ENCODE measurements at regions not wholly inside any gene's neighbourhood (a gene's known extent, or its start where the extent isn't known, plus 50 kb on each side); places are given as distances from the start of the nearest gene placed in this dataset.
"Not testable (repeated sequence)": the region's sequence is repeated elsewhere in the genome, so short reads cannot be mapped to it uniquely, and the experiment has no call there.

DNA sequence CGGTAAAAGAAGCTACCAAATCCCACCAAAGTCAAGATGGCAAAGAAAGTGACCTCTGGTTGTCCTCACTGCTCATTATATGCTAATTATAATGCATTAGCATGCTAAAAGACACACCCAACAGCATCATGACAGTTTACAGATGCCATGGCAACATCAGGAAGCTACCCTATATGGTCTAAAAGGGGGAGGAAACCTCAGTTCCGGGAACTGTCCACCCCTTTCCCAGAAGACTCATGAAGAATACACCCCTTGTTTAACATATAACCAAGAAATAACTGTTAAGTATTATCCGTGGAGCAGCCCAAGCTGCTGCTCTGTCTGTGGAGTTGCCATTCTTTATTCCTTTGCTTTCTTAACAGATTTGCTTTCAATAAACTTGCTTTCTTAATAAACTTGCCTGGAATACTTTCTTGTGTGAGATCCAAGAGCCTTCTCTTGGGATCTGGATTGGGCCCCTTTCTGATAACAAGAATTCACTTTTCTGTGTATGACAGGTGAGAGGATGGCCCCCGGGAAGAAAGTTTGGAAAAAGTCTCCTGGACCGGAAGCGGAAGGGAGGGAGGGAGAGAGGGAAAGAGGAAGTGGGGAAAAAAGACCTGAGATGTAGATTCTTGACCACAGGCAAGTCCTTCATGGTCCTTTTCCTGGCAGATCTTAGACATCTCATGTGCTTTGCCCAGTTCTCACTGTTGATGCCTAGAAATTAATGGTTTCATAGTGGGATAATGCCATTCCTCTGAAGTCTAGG, 146.7 kb upstream of the ID4 start:
- no peak for DNase-seq (ENCODE audit: low read depth, low spot score)
- no peak overlapping the region for H3K27ac ChIP-seq

DNA sequence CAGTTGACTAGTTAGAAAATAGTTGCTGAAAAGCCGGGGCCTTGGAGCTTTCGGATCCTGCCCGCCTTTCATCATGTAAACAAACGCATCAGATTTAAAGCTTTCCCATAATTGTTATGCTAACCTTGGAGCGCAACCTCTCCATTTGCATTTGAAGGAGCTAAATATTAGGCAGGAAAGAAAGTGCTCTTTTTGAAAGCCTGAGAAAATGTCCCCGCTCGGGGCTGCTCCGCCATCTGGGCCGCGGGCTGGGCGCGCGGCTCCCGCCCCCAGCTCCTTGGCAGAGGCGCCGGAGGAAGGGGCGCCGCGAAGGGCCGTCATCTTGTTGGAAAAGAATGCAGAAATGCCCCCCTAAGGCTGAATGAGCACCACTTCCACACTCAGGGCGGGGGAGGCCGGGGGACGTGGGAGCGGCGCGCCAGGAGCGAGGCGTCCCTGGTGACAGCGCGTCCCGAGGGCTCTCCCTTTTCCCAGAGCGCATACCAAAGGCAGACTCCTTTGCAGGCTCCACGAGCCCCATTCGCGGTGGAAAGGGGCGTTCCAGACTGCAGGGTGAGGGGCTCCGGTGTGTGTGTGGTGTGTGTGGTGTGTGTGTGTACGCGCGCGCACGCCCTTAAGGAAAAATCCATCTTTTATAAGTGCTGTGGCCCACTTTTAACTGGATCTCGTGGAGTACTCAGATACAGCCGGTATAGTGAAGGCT, 145.6 kb upstream of the ID4 start:
- H3K27ac ChIP-seq: no peak overlapping the region
- DNase-seq (ENCODE audit: low read depth, low spot score): no peak

DNA sequence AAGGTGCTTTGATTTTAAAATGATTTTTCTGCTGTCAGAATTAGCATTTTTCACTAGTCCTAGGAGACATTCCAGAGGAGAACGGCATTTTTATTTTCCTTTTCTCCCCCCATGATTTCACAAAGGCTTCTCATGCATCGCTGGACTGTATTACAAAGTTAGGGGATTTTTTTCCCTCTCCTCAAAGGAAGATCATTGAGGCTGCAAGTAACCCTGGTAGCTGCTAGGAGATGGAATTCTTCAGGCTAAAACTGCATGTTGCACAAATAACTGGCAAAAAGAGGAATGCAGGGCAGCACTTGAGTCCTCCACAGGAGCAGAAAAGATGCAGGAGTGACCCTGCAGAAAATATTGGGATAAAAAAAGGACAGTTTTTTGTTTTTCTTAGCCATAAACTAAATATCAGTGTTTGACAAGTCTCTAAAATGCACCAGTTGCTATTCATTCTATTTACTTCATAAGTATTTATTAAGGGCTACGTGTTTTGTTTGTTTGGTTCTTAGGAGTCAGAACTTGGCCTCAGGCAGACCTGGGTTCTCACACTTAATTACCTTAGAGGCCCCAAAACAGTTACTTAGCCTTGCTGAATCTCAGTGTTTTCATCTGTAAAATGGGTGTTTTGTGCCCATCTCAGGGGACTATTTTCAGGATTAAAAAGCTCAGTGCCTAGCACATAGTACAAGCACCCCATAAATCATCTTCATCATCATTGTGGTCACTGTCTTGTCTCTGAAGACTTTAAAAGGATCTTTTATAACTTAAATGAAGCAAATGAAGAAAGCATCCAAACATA, 144.5 kb upstream of the ID4 start:
- H3K27ac ChIP-seq: no peak overlapping the region
- DNase-seq (ENCODE audit: low read depth, low spot score): no peak

DNA sequence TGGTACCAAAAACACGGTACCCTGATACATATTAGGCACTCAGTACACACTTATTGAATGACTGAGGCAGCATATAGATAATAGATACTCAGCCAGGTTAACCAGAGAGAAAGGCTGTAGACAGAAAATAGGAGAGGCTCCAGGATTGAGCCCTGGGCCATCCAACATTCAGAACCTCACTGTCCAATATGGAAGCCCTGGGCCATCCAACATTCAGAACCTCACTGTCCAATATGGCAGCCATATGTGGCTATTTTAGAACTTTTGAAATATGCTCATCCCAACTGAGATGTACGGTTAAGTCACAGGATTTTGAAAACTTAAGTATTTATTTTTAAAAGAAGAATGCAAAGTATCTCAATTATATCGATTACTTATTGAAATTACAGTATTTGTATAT, 142.5 kb upstream of the ID4 start:
- no peak overlapping the region for H3K27ac ChIP-seq
- no peak for DNase-seq (ENCODE audit: low read depth, low spot score)

DNA sequence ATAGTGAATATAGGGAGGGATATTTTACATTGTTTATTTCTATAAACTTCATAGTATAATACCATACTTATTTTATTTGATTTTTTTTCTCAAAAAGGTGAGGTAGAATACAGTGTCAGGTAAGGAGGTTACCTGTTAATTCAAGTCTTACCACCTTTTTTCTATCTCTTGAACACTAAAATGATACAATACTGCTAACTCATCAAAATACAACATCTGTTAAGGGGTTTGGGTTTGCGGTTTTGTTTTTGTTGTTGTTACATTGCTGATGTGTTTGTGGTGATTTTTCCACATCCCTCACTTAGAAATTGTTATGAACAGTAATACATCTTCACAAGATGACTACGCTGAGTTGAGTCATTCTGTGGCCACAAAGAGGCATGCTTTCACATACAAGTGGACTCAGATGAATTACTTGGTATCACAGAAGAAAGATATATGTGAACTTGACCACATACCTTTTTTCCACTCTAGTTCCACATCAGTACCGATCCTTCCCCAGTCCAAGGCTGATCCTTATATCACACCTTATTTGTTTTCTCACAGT, 139.4 kb upstream of the ID4 start:
- DNase-seq (ENCODE audit: low read depth, low spot score): peak; percentile 31
- H3K27ac ChIP-seq: no peak overlapping the region

DNA sequence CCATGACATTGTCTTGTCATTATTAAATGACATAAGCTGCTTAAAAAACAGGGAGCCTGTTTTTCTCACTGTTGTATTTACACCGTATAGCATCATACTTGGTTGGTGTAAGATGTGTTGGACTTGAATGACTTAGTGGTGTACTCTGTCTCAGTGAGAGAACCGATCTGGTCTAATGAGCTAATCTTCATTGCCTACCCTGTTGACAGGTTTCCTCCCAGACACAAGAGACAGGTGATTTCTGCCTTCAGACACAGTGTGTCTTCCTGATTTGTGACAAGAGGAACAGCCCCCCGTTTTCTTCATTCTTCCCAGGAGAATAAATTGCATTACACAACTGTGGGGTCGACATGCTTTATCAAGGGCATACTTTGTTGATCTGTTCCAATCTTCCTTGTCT, 137.2 kb upstream of the ID4 start:
- DNase-seq (ENCODE audit: low read depth, low spot score): no peak
- no peak overlapping the region for H3K27ac ChIP-seq

DNA sequence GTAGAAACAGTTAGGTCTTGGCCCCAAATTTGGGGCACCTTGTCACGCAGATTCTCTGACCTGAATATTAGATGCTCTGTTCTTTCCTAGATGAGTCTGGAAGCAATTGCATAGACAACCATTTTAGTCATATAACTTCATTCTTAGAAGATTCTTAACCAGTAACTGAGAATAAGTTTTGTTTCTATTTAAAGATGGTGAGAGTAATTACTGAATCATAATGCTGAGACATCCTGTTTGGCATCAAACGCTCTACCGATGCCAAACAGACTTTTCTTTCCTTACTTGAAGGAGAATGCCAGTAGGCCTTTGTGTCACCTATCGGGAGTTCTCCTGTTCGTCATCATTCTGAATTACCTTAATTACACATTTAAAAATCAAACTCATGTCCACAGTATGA, 131.6 kb upstream of the ID4 start:
- no peak overlapping the region for H3K27ac ChIP-seq
- no peak for DNase-seq (ENCODE audit: low read depth, low spot score)

DNA sequence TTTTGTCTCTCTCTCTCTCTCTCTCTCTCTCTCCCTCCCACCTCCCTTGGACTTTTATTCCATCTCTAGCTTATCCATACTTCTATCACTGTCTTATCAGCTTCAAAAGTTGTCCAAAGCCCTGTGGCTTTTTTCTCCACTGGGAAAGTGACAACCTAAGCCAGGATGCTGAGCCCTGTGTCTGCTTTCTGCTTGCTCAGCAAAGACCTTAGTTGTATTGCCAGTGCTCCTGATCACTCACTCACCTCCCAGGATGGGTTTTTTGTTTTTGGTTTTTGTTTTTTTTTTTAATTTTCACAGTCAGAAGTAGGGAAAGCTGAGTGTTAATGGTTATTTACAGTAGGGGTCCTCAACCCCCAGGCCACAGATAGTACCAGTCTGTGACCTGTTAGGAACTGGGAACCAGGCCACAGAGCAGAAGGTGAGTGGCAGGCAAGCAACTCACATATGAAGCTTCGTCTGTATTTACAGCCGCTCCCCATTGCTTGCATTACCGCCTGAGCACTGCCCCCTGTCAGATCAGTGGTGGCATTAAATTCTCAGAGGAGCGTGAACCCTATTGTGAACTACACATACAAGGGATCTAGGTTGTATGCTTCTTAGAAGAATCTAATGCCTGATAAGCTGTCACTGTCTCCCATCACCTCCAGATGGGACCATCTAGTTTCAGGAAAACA, 125.0 kb upstream of the ID4 start:
- no peak for DNase-seq (ENCODE audit: low read depth, low spot score)
- H3K27ac ChIP-seq: no peak overlapping the region

DNA sequence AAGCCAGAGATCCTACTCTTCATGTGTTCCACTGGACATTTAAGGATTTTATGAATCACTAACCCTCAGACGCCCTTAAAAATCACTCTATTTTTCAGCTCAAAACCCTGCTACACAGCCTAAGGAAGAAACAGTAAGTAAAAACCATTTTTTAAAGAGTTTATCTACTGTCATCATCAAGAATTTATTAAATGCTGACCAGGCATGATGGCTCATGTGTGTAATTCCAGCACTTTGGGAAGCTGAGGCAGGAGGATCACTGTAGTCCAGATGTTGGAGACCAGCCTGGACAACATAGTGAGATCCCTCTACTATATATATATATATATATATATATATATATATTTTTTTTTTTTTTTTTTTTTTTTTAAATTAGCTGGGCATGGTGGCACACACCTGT, 124.2 kb upstream of the ID4 start:
- no peak for DNase-seq (ENCODE audit: low read depth, low spot score)
- H3K27ac ChIP-seq: no peak overlapping the region

DNA sequence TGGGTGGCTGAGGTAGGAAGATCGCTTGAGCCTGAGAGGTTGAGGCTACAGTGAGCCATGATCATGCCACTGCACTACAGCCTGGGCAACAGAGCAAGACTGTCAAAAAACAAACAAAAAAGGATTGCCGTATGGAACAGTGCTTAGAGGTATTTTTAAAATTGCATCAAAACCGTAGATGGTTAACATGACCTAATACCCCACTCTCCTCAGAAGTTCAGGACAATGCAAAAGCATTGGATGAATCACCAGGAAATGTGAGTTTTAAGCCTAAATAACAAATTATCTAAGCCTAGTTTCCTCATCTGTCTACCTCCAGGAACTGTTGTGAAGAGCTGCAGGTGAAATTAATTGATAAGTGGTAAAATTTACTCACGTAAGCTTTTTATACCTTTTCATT, 123.8 kb upstream of the ID4 start:
- DNase-seq (ENCODE audit: low read depth, low spot score): no peak
- no peak overlapping the region for H3K27ac ChIP-seq

DNA sequence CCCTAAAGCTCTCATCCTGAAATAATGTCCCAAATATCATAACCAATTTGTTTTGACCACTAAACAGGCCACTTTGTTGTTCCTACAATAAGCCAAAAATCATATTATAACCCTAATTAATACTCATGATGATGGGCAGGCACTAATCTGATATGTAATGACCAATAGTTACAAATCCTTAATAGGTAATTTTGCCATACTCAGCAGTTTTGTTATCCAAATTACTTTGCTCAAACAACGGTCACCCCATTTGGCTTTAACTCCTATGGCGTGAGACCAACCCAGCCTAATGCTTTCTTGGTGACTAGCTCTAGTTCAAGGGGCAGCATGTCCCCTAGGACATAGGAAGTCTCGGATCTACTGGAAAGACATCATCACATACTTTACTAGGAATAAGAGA, 123.2 kb upstream of the ID4 start:
- DNase-seq (ENCODE audit: low read depth, low spot score): no peak
- H3K27ac ChIP-seq: no peak overlapping the region

DNA sequence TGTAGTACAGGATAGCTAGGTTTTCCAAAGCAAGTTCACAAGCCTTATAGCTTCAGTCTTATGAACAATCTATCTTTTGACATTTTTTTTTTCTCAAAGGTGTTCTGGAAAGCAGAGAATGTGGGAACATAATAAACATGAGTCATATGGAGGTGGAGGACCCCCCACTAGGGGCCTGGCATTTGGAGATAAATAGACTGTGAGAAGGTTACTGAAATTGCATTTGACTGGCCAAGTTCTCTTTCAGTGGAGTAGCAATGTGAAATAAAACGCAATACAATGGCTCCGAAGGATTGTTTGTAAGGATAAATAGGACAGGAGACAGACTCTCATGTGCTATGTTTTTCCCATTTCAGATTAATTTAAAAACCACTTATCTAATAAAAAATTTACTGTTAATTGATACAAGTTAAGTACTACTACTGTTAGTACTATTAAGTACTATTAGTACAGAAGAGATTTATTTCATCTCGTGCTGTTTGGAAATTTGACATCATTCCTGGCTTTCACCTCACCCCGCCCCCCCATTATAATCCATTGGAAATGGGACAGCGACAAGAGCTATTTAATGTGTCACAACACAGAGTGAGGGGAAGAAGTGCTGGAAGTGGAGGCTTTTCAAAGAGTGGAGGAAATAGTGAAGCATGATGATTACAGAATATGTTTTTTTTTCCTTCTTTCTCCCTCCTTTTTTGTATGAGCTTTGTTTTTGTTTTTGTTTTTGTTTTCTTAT, 122.6 kb upstream of the ID4 start:
- no peak overlapping the region for H3K27ac ChIP-seq
- no peak for DNase-seq (ENCODE audit: low read depth, low spot score)

DNA sequence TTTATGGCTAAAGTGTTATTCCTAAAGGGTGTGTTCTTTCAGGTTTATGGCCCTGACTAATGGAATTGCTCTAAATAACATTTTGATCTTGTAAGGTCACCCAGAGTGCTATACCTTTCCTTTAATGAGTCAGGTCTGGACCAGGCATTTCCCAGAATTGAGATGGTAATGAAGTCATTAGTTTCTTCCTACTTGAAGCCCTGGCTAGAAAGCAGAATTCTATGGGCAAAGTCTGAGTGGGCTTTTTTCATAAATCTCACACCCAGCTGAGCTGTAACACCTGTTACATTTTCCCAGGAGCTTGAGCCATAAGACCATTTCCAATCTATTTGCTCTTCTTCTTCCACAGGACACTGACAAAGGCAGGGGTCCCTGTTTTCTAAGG, 122.0 kb upstream of the ID4 start:
- no peak overlapping the region for H3K27ac ChIP-seq
- DNase-seq (ENCODE audit: low read depth, low spot score): peak; percentile 16

DNA sequence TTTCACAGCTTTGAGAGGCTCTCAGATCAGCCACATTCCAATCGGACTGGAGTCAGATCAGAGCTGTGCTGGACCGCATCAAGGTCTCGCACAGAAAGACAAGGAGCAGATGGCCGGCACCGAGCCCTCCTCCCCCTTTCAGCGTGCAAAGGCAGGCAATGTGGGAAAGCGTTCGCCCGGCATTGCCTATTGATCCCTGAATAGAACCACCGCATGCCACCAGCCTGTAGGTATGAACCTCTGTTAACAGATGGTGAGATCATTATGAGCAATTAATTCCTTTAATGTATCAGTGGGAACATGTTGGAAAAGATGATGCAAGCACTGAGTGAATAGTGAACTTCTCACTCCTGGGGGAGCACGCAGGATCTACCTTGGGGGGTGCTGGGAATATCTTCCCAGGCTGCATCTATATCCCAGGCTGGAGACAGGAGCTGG, 117.5 kb upstream of the ID4 start:
- DNase-seq (ENCODE audit: low read depth, low spot score): no peak
- no peak overlapping the region for H3K27ac ChIP-seq

DNA sequence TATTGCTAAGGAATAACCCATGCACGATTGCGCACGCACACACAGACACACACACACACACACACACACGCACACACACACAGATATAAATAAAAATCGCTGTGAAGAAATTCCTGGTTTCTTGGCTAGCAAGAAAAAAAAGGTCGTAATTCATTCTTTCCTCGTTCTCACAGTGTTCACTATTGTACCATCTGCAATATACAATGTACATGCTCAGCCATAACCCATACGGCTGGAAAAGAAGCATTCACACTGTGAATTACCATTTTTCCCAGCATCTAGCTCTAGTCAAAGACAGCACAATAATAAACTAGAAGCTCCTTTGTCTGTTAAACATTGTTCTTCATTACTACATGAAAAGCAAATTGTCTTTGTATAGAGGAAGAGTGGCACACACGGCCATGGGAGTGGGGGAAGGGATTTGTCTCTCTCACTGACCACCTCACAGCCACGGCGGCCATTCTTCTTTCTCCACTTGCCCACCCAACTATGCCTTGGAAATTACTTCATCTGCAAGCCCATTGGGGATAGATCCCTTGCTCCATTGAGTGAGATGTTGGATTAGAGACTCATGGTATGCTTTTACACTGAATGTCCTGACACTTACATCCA, 115.3 kb upstream of the ID4 start:
- no peak for DNase-seq (ENCODE audit: low read depth, low spot score)
- no peak overlapping the region for H3K27ac ChIP-seq

DNA sequence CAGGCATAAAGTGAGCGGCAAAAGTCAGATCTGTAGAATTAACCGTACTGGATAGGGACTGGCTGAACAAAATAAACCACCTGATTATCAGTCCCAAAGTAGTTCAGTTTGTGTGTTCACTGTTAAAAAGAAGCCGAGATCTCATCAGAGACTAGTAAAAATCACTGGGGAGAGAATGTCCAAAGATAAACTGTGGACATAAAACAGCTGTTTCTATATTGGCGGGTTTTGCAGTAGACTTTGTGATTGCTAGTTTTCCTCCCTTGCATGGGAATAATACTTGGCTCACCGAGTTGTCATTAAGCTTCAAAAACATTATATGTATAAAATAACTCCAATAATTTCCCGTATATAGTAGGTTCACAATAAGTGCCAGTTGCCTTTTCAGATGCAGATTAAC, 114.2 kb upstream of the ID4 start:
- no peak overlapping the region for H3K27ac ChIP-seq
- DNase-seq (ENCODE audit: low read depth, low spot score): no peak

DNA sequence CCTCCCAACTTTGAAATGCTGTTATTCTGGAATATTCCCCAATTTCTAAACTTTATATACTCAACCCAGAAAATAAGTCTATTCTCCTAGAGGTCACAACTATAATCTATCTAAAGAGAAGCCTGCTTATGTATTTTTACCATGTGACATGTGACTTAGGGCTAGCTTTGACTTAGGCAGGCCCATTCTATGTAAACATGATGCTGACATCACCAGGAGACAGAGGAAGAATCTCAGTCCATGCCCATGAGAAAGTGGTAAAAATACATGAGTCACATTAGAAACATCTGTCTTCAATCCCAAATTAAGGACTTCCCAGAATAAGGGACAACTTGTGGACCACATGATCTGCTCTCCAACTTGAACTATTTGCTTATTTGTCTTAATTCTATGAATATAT, 113.6 kb upstream of the ID4 start:
- DNase-seq (ENCODE audit: low read depth, low spot score): no peak
- no peak overlapping the region for H3K27ac ChIP-seq

DNA sequence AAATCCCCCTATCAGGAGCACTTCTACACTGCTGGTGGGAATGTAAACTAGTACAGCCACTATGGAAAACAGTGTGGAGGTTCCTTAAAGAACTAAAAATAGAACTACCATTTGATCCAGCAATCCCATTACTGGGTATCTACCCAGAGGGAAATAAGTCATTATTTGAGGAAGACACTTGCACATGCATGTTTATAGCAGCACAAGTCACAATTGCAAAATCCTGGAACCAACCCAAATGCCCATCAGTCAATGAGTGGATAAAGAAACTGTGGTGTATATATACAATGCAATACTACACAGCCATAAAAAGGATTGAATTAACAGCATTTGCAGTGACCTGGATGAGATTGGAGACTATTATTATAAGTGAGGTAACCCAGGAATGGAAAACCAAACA, 111.7 kb upstream of the ID4 start:
- H3K27ac ChIP-seq; DNase-seq (ENCODE audit: low read depth, low spot score): not testable (repeated sequence)

DNA sequence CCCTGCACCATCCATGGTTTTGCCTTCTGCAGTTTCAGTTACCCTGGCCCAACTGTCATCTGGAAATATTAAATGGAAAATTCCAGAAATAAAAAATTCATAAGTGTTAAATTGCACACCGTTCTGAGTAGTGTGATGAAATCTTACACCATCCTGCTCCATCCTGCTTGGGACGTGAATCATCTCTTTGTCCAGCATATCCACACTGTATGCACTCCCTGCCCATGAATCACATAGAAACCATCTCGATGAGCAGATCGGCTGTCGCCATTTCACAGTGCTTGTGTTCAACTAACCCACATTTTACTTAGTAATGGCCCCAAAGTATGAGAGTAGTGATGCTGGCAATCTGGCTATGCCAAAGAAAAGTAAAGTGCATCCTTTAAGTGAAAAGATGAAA, 105.9 kb upstream of the ID4 start:
- DNase-seq (ENCODE audit: low read depth, low spot score): peak; percentile 64
- peak overlapping the region; percentile 67 for H3K27ac ChIP-seq

Measured in epithelial cell of prostate (primary cell).